GM12873 (cell line): ENCODE measurements at regions not wholly inside any gene's neighbourhood (a gene's known extent, or its start where the extent isn't known, plus 50 kb on each side); places are given as distances from the start of the nearest gene placed in this dataset.

Experiments
- TF ChIP-seq, protein P1 (sequence below): IDR thresholded peaks from 2 replicates; pipeline ENCODE4 v1.5.1; 2012; ENCODE audit warnings: low read depth, mild to moderate bottlenecking, moderate library complexity, low read length, control low read depth; ENCODE audit not compliant: insufficient read depth; ENCODE audit errors: missing control alignments

DNA sequence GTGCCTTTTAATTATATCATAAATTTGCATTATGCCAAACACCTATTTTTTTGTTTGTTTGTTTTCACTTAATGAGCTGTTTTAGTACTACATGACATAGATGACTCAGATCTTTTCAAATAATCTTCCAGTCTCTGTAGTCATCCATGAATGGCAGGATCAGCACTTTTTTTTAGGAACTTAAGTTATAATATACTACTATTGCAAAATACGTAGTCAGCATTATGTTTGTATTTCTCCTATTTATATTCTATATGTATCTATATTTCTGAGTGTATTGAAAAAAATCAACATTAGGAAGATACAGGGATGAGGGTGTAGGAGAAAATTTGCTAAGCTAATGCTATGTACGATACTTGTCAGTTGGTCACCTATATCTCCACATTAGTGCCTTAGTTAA is 773.1 kb upstream of the AGA start:
- TF ChIP-seq, protein P1, sequence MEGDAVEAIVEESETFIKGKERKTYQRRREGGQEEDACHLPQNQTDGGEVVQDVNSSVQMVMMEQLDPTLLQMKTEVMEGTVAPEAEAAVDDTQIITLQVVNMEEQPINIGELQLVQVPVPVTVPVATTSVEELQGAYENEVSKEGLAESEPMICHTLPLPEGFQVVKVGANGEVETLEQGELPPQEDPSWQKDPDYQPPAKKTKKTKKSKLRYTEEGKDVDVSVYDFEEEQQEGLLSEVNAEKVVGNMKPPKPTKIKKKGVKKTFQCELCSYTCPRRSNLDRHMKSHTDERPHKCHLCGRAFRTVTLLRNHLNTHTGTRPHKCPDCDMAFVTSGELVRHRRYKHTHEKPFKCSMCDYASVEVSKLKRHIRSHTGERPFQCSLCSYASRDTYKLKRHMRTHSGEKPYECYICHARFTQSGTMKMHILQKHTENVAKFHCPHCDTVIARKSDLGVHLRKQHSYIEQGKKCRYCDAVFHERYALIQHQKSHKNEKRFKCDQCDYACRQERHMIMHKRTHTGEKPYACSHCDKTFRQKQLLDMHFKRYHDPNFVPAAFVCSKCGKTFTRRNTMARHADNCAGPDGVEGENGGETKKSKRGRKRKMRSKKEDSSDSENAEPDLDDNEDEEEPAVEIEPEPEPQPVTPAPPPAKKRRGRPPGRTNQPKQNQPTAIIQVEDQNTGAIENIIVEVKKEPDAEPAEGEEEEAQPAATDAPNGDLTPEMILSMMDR, result no peak

DNA sequence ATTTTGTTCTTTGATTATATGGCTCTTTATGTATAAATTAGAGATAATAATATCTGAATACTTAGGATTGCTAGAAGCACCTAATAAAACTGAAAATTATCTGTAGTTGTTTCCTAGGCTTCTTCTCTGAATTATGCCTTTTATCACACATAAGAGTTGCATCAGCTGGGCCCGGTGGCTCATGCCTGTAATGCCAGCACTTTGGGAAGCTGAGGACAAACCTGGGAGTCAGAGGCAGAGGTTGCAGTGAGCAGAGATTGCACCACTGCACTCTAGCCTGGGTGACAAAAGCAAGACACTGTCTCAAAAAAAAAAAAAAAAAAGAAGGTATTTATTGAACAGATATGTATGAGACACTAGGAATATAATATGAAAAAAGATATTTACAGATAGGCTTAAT is 773.5 kb upstream of the AGA start:
- TF ChIP-seq, protein P1, result no peak

DNA sequence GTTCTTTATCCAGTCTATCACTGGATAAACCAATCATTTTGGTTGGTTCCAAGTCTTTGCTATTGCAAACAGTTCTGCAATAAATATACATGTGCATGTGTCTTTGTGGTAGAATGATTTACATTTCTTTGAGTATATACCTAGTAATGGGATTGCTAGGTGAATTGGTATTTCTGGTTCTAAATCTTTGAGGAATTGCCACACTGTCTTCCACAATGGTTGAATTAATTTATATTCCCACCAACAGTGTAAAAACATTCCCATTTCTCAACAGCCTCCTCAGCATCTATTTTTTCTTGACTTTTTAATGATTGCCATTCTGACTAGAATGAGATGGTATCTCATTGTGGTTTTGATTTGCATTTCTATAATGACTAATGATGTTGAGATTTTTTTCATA is 791.7 kb upstream of the AGA start:
- TF ChIP-seq, protein P1, result no peak

DNA sequence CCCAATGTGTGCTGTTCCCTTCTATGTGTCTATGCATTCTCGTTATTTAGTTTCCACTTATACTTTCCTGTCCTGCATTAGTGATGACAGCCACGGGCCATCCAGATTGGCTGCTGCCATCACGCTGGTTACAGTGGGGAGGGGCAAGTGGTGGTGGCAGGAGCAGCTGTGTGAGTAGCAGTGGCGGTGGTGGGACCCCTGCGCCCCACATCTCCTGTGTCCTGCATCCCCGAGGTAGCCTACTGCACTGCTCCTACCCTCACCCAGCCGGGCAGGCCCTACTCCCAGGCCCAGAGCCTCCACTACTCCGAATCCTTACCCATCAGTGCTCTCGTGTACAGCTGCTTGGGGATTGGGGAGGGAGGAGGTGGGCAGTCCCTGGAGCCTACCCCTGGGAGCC is 798.7 kb upstream of the AGA start:
- TF ChIP-seq, protein P1, result no peak

DNA sequence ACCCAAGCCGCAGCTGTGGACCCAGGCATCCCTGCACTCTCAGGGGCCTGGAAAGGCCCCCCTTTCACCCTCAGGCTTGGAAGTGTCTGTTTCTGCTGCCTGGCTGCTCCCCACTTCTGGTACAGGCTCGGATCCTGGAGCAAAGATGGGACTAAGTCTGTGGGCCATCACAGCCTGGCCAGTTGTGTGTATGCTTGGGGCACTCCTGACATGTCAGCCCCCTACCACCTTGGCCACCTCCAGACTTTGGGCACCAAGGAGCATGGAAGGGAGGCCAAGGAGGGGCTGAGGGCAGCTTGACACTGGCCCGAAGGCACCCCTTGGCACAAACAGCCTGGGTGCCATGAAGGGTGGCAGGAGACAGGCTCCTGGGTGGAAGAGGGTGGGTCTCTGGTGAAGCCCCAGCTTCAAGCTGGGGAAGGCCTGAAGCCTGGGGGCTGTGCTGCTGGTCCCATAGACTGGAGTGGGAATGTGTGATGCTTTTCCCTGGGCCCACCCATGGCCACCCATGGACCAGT is 799.4 kb upstream of the AGA start:
- TF ChIP-seq, protein P1, result no peak

DNA sequence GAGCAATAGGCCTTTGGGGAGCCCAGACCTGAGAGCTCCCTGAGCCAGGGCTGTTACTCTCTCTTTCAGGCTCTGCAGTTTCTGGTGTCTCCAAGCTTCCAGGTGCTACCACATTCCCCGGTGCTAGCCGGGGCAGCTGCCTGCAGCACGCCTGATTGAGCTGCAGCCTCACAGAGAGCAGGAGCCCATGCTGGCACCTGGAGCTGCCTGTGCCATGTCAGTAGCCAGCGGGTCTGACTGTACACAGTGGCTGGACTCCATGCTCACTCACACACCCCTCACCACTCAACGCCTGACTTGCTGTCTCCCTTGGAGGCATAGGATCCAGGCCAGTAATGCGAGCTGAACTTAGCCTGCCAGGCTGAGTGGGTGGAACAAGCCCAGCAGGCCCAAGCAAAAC is 800.4 kb upstream of the AGA start:
- TF ChIP-seq, protein P1, result no peak

DNA sequence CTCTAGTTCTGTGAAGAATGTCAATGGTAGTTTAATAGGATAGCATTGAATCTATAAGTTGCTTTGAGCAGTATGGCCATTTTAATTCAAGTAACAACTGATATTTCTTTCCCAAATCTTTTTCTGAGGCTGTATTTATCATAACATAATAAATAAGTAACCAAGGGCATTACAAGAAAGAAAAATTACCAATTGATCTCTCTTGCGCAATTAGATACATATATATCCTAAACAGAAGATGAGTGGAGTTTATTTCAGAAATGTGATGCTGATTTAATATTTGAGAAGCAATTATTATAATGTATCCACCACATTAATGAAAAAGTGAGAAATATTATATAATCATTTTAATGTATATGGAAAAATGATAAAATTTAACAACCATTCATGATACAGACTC is 802.5 kb upstream of the AGA start:
- TF ChIP-seq, protein P1, result no peak
